Endothelial cell of umbilical vein (primary cell): ENCODE measurements at regions not wholly inside any gene's neighbourhood (a gene's known extent, or its start where the extent isn't known, plus 50 kb on each side); places are given as distances from the start of the nearest gene placed in this dataset.
A peak's percentile ranks its signal among the peaks of the same experiment; 100 is the strongest.

Experiments
- BruUV-seq: library from RNA; stranded (reverse); fragments of 400-500 nt; replicated peaks from 2 replicates; lab custom pipeline; 2021; lab: Mats Ljungman, UMichigan
- CTCF ChIA-PET: fragments of 300-600, 350-600 bp; sonication (Branson Sonifier 250); formaldehyde crosslinking; loops from one replicate; lab custom pipeline; 2021; ENCODE audit warnings: antibody characterized with exemption, inconsistent platforms; lab: Charles Lee
- POLR2A ChIA-PET: fragments of 300-600, 350-600 bp; sonication (Branson Sonifier 250); formaldehyde crosslinking; loops from one replicate; lab custom pipeline; 2021; ENCODE audit warnings: antibody characterized with exemption, inconsistent platforms; lab: Charles Lee
- DNase-seq: peaks from one replicate; pipeline ENCODE4 v3.0.0-alpha.2; 2011; ENCODE audit warnings: low read depth, low spot score
- FAIRE-seq: peaks from 2 replicates; lab custom pipeline; 2011; peaks lifted over from hg19 to GRCh38; lab: Jason Lieb, UNC
- H2AFZ ChIP-seq: 2 replicates; pipeline ENCODE4 v1.6.0; 2012; ENCODE audit warnings: low read depth, low read length, control low read depth, inconsistent platforms
- H3K27ac ChIP-seq: 2 replicates; pipeline ENCODE4 v1.5.1; 2011; ENCODE audit warnings: low read depth, mild to moderate bottlenecking, control low read depth, low read length, moderate library complexity; ENCODE audit not compliant: insufficient read depth
- H3K27me3 ChIP-seq, 2 experiments: 2 replicates each; pipeline versions ENCODE4 v1.6.0 to v1.6.1; 2011; ENCODE audit warnings: low read length in 2 of 2, mixed read lengths in 1 of 2; ENCODE audit not compliant: control insufficient read depth in 2 of 2, insufficient read depth in 2 of 2
- H3K36me3 ChIP-seq, 2 experiments: 2 replicates in 1 of 2; 3 replicates in 1 of 2; pipeline ENCODE4 v1.5.1; 2011; ENCODE audit warnings: low read length in 2 of 2, mild to moderate bottlenecking in 1 of 2, moderate library complexity in 1 of 2; ENCODE audit not compliant: control insufficient read depth in 2 of 2, insufficient read depth in 2 of 2; ENCODE audit errors: extremely low read depth in 1 of 2
- H3K4me1 ChIP-seq: 3 replicates; pipeline ENCODE4 v1.5.1; 2011; ENCODE audit warnings: mild to moderate bottlenecking, low read length; ENCODE audit not compliant: control insufficient read depth, insufficient read depth; ENCODE audit errors: extremely low read depth
- H3K4me2 ChIP-seq: 2 replicates; pipeline ENCODE4 v1.6.1; 2011; ENCODE audit warnings: low read length, control low read depth, mixed read lengths; ENCODE audit not compliant: insufficient read depth
- H3K4me3 ChIP-seq, 3 experiments: fragments of 200-600 bp in 1 of 3; sonication (generic), shearing (Covaris generic) in 1 of 3; replicated peaks in 1 of 3; 2 replicates each; pipeline ENCODE4 v1.5.1; 2011 to 2016; ENCODE audit warnings: control low read depth in 3 of 3, low read length in 3 of 3, mild to moderate bottlenecking in 2 of 3, inconsistent platforms in 1 of 3, low read depth in 1 of 3, moderate library complexity in 1 of 3; ENCODE audit not compliant: insufficient read depth in 1 of 3
- H3K79me2 ChIP-seq: 2 replicates; pipeline ENCODE4 v1.6.0; 2012; ENCODE audit warnings: low read length, inconsistent platforms; ENCODE audit not compliant: control insufficient read depth, insufficient read depth
- H3K9ac ChIP-seq: replicated peaks from 2 replicates; pipeline ENCODE3; 2011; ENCODE audit warnings: low read length, control low read depth; ENCODE audit not compliant: insufficient read depth; ENCODE audit errors: extremely low read depth
- H3K9me1 ChIP-seq: replicated peaks from 3 replicates; pipeline ENCODE4 v1.6.0; 2011; ENCODE audit warnings: mild to moderate bottlenecking, low read length; ENCODE audit not compliant: control insufficient read depth, insufficient read depth; ENCODE audit errors: extremely low read depth
- H3K9me3 ChIP-seq: replicated peaks from 2 replicates; pipeline ENCODE4 v1.5.1; 2012; ENCODE audit warnings: low read length, inconsistent platforms; ENCODE audit not compliant: control insufficient read depth, insufficient read depth
- H4K20me1 ChIP-seq: replicated peaks from 2 replicates; pipeline ENCODE3; 2011; ENCODE audit warnings: mild to moderate bottlenecking, low read length; ENCODE audit not compliant: control insufficient read depth, insufficient read depth; ENCODE audit errors: extremely low read depth
- GATA2 ChIP-seq: IDR thresholded peaks from 2 replicates; pipeline ENCODE4 v1.7.0; 2011; ENCODE audit warnings: low read depth, mild to moderate bottlenecking, moderate library complexity, mixed read lengths, low read length; ENCODE audit not compliant: insufficient read length, insufficient read depth
- JUN ChIP-seq: IDR thresholded peaks from 2 replicates; pipeline ENCODE4 v1.6.1; 2011; ENCODE audit warnings: borderline replicate concordance, low read depth; ENCODE audit not compliant: insufficient read length, insufficient read depth
- dilution Hi-C: fragments of 300-500 bp; cut with MboI; formaldehyde crosslinking; loops from one replicate; pipeline ENCODE4 v1.15.0; 2019; ENCODE audit warnings: low sequenced_read_pairs; ENCODE audit not compliant: extremely low pct_ligation_motif_present
- intact Hi-C: fragments of 100-400 bp; cut with micrococcal nuclease; formaldehyde crosslinking; loops from one replicate; pipeline ENCODE4 v1.10.0; 2022
- TF ChIP-seq, protein P1 (sequence below), 2 donors: IDR thresholded peaks; 1 replicate in 1 of 2; 2 replicates in 1 of 2; pipeline ENCODE4 v1.5.1; 2011; ENCODE audit warnings: low read length in 2 of 2, mild to moderate bottlenecking in 2 of 2, moderate library complexity in 2 of 2, control low read depth in 1 of 2, inconsistent platforms in 1 of 2, low read depth in 1 of 2; ENCODE audit not compliant: insufficient read depth in 1 of 2; ENCODE audit errors: extremely low read depth in 1 of 2

DNA sequence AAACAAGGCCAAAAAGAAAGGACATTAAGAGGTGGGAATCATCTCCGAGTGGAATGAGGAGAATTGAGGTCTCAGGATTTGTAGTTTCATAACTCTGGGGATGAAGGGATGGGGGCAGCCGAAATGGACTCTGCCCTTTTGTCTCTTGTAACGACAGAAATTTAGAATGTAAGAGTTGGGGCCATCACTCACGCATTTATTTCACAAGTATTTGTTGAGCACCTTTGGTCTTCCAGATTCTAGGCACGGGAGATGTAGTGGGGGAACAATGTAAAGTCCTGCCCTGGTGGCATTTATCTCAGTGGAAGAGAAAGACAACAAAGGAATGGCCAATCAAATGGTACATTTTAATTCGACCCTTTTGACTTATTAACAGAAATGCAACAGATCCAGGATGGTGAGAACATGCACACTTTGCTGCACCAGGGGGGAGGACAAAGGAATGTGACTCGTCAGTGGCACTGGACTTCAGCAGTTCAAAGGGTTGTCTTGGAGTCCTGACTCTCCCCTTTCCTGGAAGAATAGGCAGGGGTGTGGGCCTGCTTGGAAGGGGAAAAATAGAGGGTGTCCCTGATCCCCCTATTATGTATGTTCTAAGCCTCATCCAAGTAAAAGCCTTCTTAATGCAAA, 102.0 kb downstream of the TMEM30B start:
- Histone ChIP-seq H3K9me1 (no peaks in the 10 kb centered on the region), H3K4me1 (peaks cover 43% of the 10 kb centered on the region), H3K9me3 (no peaks in the 10 kb centered on the region), H3K4me2 (peak overlapping the region; percentile 78), H3K79me2 (no peaks in the 10 kb centered on the region), H3K27ac (peak overlapping the region; percentile 99), H4K20me1 (no peaks in the 10 kb centered on the region), H2AFZ (no peak overlapping the region), H3K27me3 (no peaks in the 10 kb centered on the region), H3K9ac (peak overlapping the region; percentile 74), H3K4me3 (no peak overlapping the region), H3K36me3 (no peaks in the 10 kb centered on the region)
- ChIA-PET CTCF (interaction anchor here (0.9 to 1.4 kb wide), 4 partner anchors 11 to 152 kb away, joined by 3 to 5 read pairs (median 4); no protein-coding TSS in a partner anchor), POLR2A (no interaction called here)
- no peak for DNase-seq
- no peak for FAIRE-seq
- TF ChIP-seq, protein P1, sequence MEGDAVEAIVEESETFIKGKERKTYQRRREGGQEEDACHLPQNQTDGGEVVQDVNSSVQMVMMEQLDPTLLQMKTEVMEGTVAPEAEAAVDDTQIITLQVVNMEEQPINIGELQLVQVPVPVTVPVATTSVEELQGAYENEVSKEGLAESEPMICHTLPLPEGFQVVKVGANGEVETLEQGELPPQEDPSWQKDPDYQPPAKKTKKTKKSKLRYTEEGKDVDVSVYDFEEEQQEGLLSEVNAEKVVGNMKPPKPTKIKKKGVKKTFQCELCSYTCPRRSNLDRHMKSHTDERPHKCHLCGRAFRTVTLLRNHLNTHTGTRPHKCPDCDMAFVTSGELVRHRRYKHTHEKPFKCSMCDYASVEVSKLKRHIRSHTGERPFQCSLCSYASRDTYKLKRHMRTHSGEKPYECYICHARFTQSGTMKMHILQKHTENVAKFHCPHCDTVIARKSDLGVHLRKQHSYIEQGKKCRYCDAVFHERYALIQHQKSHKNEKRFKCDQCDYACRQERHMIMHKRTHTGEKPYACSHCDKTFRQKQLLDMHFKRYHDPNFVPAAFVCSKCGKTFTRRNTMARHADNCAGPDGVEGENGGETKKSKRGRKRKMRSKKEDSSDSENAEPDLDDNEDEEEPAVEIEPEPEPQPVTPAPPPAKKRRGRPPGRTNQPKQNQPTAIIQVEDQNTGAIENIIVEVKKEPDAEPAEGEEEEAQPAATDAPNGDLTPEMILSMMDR (IDR thresholded peaks at IDR 0.05; ENCODE audit: extremely low read depth in 1 of 2, insufficient read depth in 1 of 2, low read depth in 1 of 2, low read length in 2 of 2) = no peak
- TF ChIP-seq JUN (no peak), GATA2 (peak; percentile 8)
- intact Hi-C loops = loop anchor here (2.0 kb wide), 4 partner anchors 198 to 554 kb away; partner anchors contain the start of genes SIX1, SLC38A6 and TRMT5
- TSS peak; percentile 84 for BruUV-seq
- dilution Hi-C loops = no loop called here
